WI38 (cell line): ENCODE measurements at regions not wholly inside any gene's neighbourhood (a gene's known extent, or its start where the extent isn't known, plus 50 kb on each side); places are given as distances from the start of the nearest gene placed in this dataset.

ENCODE experiments used
- H3K4me3 ChIP-seq: 2 replicates; pipeline ENCODE4 v1.5.1; 2011; ENCODE audit warnings: low read depth, mild to moderate bottlenecking, control low read depth, low read length
- CTCF ChIP-seq: IDR thresholded peaks from 2 replicates; pipeline ENCODE4 v1.5.1; 2012; ENCODE audit warnings: low read depth, mild to moderate bottlenecking, control low read depth, low read length

GRCh38 chrX:20609916-20610415 lies 343.3 kb upstream of the RPS6KA3 start:
- H3K4me3 ChIP-seq: no peak overlapping the region
- no peak for TF ChIP-seq CTCF

GRCh38 chrX:20606831-20607230 lies 340.1 kb upstream of the RPS6KA3 start:
- H3K4me3 ChIP-seq: no peak overlapping the region

GRCh38 chrX:20596856-20597255 lies 330.1 kb upstream of the RPS6KA3 start:
- no peak for TF ChIP-seq CTCF
- H3K4me3 ChIP-seq: no peak overlapping the region

More at GRCh38 chrX:20606831-20607230, 340.1 kb upstream of the RPS6KA3 start:
- no peak for TF ChIP-seq CTCF

GRCh38 chrX:20595928-20596575 lies 329.3 kb upstream of the RPS6KA3 start:
- no peak overlapping the region for H3K4me3 ChIP-seq

GRCh38 chrX:20594985-20595384 lies 328.3 kb upstream of the RPS6KA3 start:
- no peak overlapping the region for H3K4me3 ChIP-seq
- TF ChIP-seq CTCF: peak; percentile 8; the same call in 1 of the 2 replicates

More at GRCh38 chrX:20595928-20596575, 329.3 kb upstream of the RPS6KA3 start:
- no peak for TF ChIP-seq CTCF

GRCh38 chrX:20593836-20594235 lies 327.1 kb upstream of the RPS6KA3 start:
- H3K4me3 ChIP-seq: no peak overlapping the region
- TF ChIP-seq CTCF: no peak

GRCh38 chrX:20593402-20593801 lies 326.7 kb upstream of the RPS6KA3 start:
- H3K4me3 ChIP-seq: no peak overlapping the region
- no peak for TF ChIP-seq CTCF
